HCEC 1CT (cell line): ENCODE measurements at regions not wholly inside any gene's neighbourhood (a gene's known extent, or its start where the extent isn't known, plus 50 kb on each side); places are given as distances from the start of the nearest gene placed in this dataset.
"Not testable (repeated sequence)": the region's sequence is repeated elsewhere in the genome, so short reads cannot be mapped to it uniquely, and the experiment has no call there.

ENCODE experiments used
- DNase-seq: peaks from one replicate; pipeline ENCODE4 v3.0.0-alpha.2; 2017

DNA sequence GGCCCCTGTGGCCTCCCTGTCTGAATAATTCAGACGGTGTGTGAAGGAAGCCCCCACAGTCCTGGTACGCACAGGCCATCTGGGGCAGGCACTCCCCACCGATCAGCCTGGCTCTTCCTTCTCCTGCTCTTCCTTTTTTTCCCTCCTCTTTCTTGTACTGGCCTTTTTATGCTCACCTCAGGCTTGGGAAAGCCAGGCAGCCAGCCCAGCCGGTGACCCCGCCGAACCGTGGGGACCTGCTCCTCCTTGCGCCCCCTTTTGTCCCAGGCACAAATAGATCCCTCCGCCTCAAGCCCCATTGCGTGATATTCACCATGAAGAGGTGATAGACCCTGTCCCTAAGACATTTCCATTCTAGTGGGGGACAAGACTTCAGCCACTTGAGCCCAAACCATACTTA lies 80.2 kb upstream of the BRD7 start:
- DNase-seq: no peak

DNA sequence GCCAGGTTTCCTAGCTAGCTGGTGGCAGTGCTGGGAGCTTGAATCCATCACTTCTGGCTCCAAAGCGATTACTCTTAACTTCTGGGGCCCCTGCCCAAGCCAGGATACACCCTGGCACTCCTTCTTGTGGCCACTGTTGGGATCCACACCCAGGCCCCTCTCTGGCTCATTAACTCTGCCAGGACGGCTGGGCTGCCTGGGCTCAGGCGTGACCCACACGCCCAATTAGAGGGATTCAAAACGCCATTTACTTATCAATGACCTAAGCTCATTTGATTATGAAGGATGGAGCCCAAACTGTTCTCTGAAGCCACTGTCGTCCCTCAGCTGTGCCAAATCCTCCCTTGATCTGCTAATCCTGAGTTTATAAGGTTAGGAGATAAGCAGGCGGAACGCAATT lies 79.7 kb upstream of the BRD7 start:
- DNase-seq: no peak

DNA sequence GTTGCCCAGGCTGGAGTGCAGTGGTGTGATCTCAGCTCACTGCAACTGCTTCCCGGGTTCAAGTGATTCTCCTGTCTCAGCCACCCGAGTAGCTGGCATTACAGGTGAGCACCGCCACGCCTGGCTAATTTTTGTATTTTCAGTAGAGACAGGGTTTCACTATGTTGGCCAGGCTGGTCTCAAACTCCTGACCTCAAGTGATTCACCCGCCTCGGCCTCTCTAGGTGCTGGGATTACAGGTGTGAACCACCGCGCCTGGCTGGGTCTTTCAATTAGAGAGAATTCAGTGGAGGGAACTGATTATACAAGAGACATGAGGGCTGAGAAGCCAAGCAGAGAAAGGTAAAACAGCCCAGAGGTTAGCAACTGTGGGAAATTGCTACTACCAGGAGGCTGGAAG lies 78.6 kb upstream of the BRD7 start:
- not testable (repeated sequence) for DNase-seq

DNA sequence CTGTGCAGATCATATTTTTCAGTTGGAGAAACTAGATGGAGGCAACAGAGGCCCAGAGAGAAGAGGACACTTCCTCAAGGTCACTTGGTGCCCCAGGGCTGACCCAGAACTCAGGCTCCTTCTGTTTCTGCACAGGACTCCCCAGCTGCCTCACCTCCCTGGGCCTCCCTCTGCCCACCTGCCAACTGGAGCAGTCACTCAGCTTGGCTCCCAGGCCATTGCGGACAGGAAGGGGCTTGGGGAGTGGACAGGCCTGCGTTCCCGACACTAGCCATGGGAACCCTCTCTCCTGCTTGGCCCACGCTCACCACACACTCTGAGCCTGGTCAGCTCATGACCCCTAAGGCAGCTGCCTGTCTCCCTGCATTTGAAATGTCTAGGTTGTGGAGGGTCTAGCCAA lies 78.1 kb upstream of the BRD7 start:
- no peak for DNase-seq

DNA sequence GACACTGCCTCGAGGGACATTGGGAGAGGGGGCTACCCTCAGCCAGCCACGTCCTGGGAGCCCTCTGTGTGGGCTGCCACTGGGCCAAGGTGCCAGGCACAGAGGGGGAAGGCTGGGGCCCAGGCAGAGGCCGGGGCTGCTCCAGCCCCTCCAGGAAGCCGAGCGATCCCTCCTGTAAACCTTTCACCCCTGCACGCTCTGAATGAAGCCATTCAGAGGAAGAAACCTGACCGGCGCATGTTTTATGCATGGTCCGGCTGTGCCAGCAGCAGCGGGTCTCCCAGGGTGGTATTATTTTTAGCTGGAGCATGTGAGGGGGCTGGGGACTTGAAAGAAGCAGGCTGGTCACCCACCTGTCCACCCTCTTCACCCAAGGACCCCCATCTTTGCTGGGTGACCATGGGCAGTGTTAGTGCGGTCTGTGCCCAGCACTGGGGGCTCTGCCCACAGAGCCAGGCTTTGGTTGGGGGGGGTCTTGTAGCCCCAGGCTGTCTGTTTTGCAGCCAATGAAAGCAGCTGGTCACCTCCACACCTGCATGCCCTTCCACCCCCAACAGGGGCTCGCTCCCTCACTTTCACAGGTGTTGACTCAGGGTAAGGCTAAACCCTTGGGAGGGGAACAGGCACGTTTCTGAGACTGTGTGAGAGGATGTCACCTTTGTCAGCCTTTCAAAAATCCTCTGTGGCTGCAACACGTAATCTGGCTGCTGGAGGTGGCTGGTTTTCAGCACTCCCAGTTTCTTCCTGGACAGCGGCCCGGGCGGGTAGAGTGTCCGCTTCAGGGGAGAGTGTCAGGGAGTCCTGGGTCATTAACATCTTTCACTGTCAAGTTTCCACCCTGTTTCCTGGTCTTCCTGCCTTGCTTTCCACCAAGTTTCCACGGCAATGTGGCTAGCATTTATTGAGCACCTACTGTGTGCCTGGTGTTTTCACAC lies 77.1 kb upstream of the BRD7 start:
- DNase-seq: no peak

DNA sequence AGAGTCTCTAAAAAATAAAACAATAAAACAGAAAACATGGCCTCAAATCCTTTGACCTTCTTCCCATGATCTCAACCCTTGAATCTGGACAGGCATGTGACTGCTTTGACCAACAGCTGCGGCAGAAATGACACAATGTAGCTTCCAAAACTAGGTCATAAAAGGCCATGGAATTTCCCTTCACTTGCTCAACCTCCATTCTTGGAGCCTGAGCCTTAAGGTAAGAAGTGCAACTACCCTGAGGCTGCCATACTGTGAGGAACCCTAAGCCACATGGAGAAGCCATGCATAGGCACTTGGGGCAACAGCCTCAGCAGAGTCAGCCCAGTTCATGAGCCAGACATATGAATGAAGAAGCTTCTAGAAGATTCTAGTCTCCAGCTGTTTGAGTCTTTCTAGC lies 75.7 kb upstream of the BRD7 start:
- DNase-seq: peak; percentile 12

DNA sequence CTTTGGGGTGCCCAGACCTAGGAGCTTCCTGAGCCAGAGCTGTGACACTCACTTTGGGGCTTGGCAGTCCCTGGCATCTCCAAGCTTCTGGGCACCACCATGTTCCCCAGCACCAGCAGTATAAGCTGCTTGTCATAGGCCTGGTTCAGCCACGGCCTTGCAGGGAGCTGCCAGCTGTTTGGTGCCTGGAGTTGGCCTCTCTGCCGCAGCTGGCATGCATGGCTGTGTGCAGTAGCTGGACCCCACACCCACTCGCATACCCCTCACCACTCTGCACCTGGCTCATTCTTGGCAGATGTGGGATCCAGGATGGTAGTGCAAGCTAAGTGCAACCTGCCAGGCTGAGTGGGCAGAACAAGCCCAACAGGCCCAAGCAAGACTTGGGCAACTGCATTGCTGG lies 73.4 kb upstream of the BRD7 start:
- DNase-seq: no peak

DNA sequence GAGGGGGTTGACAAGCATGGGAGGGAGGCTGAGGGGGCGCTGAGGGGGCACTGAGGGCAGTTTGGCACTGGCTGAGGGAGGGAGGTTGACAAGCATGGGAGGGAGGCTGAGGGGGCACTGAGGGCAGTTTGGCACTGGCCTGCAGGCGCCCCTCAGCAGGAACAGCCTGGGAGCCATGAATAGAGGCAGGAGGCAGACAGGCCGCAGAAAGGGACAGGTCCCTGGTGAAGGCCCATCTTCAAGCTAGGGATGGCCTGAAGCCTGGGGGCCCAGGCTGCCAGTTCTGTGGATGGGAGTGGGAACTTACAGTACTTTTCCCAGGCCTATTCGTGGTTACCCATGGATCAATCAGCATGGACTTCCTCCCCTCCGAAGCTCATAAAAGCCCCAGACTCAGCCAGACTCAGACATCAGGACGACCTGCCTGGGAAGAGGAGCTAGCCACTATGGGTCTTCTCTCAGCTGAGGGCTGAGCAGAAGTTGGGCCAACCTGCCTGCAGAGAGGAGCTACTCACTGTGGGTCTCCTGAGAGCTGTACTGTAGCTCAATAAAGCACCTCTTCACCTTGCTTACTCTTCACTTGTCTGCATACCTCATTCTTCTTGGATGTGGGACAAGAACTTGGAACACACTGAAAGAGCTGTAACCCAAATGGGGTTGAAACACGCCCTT lies 72.8 kb upstream of the BRD7 start:
- DNase-seq: no peak

DNA sequence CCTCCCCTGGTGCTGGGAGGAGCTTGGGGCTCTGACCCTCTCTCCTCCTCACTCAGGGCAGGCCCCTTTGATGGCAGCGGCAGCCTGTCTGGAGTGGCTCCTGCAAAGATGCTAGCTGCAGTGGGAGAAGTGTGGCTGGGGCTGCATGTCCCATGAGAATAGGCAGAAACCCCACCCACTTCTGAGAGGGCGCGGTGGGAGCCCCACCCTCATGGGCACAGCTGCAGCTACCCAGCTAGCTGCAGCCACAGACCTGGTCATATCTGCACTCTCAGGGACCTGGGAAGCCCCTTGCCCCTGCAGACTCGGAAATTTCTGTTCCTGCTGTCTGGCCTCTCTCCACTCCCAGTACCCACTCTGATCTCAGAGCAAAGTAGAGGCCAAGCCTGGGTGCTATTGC lies 72.2 kb upstream of the BRD7 start:
- no peak for DNase-seq

DNA sequence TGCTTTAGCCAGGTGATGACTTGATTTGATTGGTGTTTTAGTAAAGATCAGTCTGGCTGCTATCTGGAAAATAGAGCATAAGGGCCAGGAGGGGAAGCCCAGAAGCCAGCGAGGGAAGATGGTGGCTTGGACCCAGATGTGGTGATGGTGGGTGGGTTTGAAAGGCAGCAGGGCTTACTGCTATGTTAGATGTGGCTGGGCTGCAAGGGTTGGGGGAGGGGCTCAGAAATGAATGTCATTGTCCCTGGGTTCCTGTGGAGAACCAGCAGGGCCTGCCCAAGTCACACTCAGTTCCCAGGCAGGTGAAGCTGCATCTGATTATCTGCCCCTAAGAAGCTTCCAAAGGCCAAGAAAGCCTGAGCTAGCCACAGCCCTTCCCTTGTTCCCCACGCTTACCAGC lies 71.7 kb upstream of the BRD7 start:
- DNase-seq: no peak

DNA sequence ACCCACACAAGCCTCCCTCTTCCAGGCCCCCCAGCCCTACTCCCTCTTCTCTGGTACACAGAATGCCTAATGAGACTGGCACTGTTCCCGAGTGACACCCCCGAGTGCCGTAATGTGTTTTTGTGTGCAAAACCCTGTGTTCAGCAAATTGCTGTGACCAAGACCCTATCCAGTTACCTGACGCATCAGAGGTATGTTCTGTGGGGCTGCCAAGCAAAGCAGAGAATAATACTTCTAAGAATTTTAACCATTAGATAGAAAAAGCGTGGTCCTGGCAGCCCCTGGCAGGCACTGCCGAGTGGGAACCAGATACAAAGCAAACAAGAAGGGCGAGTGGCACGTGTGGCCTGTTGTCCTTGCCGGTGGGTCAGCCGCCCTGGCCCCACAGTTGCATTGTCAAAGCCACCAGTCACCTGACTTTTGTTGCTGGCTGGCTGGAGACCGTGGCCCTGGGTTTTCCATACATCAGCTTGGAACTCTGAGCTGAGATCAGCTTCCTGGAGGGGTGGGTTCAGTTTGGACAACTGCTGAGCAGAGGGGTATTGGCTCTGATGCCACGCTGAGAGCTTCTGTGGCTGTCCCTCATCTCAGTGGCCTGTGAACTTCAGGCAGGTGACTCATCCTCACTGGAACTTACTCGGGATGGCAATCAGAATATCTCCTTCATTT lies 69.1 kb upstream of the BRD7 start:
- DNase-seq: no peak

DNA sequence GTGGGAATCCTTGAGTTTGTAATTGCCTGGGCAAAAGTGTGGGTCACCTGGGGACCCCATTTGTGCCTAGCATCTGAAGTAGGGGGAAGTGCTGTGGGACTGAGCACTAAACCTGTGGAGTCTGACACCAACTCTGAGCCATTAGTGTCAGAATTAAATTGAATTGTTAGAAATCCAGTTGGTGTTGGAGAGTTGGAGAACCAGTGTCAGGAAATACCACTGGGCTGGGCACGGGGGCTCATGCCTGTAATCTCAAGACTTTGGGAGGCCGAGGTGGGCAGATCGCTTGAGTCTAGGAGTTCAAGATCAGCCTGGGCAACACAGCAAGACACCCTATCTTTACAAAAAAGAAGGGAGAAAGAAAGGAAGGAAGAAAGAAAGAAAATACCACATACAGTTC lies 67.5 kb upstream of the BRD7 start:
- DNase-seq: no peak

DNA sequence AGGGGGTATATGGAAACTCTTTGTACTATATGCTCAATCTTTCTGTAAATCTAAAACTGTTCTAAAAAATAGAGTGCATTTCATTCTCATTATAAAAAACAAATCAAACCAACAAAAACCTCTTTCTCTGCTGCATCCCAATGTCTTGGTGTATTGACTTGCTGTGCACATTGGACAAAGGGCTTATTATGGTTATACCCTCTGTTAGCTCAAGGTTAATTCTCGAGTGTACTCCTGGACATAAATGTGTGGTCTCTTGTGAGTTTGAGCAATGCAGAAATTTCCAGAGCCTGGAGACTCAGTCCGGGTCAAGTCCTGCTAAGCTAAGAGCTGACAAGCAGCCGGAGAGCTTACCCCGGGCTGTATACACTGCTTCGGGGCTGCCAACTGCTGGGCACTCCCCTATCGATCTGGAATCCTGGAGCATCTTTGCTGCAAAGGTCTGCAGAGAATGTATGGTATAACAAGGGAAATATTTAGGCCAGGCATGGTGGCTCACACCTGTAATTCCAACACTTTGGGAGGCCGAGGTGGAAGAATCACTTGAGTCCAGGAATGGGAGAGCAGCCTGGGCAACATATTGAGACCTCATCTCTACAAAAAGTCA lies 66.2 kb upstream of the BRD7 start:
- no peak for DNase-seq

DNA sequence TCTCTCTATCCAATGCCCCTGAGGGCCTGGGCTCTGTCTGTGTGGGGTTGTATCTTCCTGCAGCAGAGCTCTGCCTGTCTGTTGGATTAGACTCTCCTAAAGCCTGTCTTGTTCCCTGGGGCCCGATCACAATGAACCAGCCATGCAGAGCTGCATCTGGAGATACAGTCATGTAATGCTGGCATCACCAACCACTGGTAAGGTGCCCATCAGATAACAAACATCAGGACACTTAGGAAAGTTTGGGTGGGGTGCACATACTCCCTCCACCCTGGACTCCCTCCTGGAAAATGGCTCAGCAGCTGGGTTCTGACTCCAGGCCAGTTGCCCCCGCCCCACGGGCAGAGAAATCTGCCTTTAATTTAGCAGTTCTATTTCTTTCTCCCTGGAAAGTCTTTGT lies 61.3 kb upstream of the BRD7 start:
- DNase-seq: no peak

DNA sequence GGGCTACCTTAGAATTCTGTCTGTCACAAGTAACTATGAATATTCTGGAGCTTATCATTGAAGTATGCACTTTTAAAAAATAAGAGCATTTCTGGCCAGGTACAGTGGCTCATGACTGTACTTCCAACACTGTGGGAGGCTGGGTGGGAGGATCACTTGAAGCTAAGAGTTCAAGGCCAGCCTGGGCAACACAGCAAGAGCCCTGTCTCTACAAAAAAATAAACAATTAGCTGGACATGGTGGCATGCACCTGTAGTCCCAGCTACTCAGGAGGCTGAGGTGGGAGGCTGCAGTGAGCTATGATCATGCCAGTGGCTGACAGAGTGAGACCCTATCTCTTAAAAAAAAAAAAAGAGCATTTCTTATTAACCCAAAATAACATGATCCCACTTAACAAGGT lies 60.0 kb upstream of the BRD7 start:
- no peak for DNase-seq

DNA sequence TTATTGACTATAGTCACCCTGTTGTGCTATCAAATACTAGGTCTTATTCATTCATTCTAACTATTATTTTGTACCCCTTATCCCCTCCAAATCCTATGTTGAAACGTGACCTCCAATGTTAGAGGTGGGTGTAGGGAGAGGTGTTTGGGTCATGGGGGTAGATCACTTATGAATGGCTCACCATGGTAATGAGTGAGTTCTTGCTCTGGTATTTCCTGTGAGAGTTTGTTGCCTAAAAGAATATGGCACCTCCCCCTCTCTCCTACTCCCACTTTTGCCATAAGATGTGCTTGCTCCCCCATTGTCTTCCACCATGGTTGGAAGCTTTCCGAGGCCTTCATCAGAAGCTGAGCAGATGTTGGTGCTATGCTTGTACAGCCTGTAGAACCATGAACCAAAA lies 59.3 kb upstream of the BRD7 start:
- DNase-seq: no peak

DNA sequence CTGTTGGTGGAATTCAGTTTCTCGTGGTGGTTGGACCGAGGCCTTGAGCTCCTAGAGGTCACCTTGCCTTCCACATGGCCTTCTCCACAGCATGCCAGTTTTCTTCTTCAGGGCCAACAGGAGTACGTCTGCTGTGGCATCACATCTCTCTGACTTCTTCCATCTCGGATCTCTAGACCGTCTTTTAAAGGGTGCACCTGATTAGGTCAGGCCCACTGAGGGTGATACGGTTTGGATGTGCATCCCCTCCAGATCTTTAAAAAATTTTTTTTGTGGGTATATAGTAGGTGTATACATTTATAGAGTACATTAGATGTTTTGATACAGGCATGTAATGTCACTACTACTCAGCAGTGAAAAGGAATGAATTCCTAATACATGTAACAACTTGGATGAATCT lies 58.3 kb upstream of the BRD7 start:
- DNase-seq: no peak

DNA sequence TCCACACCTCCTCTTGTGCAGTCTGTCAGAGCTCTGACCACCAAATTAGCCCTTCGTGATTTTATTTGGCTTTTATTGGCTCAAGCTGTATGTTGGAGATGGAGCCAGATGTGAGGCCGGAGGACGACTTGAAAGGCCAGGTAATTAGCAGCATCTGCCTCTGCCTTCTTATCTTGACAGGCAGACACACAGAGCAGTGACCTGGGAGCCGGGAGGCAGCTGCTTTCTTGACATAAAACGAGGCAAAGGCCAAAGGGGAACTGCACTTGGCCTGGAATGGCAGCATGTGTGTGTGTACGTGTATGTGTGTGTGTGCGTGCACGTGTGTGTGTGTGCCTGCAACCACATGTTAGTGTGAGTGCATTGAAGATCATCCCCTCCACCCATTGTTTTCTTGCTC lies 56.9 kb upstream of the BRD7 start:
- no peak for DNase-seq

DNA sequence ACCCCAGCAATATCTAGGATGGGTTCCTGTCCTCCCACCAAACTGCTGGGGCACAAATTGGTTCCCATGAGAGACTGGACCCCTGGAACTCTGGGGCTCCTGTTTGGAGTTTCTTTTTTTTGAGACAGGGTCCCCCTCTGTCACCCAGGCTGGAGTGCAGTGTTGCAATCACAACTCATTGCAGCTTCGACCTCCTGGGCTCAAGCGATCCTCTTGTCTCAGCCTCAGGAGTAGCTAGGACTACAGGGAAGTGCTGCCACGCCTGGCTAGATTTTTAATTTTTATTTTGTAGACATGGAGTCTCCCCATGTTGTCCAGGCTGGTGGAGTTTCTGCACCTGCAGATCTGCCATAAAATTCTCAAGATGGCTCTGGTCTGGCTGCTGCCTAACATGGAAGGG lies 56.3 kb upstream of the BRD7 start:
- DNase-seq: no peak

DNA sequence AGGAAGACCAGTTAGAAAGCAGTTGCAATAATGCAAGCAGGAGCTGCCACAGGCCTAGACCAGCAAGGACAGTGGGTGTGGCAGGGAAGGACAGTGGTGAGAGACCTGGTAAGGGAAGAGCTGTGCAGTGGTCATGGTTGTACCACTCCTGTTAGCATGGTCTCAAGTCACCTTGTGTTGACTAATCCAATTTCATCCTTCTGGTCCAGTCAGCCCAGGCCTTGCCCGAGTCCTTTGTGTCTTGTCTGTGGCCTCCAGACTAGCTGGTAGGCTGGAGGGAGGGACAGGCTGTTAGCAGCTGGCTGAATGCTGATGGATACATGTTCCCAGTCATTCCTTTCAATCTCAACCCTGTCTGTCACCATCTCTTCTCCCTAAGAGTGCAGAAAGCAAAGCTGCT lies 54.1 kb upstream of the BRD7 start:
- DNase-seq: no peak

DNA sequence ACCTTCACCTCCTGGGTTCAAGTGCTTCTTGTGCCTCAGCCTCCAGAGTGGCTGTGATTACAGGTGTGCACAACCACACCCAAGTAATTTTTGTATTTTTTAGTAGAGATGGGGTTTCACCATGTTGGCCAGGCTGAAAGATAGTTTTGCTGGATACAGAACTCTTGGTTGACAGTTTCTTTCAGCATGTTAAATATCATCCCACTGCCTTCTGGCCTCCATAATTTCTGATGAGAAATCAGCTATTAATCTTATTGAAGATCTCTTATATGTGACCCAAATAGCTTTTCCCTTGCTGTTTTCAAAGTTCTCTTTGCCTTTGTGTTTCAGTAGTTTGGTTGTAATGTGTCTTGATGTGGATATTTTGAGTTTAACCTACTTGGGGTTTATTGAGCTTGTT lies 50.3 kb upstream of the BRD7 start:
- DNase-seq: no peak
